HG03103 (cell line): ENCODE measurements at regions not wholly inside any gene's neighbourhood (a gene's known extent, or its start where the extent isn't known, plus 50 kb on each side); places are given as distances from the start of the nearest gene placed in this dataset.
"Not testable (repeated sequence)": the region's sequence is repeated elsewhere in the genome, so short reads cannot be mapped to it uniquely, and the experiment has no call there.

Experiments
- ATAC-seq: cut with Tn5 transposase; IDR thresholded peaks from one replicate; pipeline ENCODE4 v1.9.1; 2021; ENCODE audit warnings: low read depth; ENCODE audit not compliant: unreplicated experiment

DNA sequence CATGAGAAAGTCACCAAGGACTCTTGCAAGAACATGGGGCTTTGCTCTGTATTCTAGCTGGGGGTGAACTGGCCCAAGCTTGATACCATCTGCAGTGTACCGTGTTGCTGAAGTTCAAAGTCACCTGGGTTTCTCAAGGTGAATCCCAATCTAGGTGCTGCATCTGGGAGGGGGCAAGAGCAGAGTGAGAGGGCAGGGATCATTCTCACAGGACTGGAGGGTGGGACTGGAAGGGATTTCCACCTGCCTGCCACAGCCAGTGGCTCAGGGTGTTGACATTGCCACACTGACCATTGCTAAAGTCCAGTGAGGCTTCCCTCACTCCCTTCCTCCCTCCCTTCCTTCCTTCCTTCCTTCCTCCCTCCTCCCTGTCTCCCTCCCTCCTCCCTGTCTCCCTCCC, 98.7 kb downstream of the MYCN start:
- ATAC-seq = no peak

- ATAC-seq = no peak
Measured at GRCh38 chr2:16038621-16039020, 98.3 kb downstream of the MYCN start.

GRCh38 chr2:16037808-16038457, 97.6 kb downstream of the MYCN start:
- no peak for ATAC-seq

DNA sequence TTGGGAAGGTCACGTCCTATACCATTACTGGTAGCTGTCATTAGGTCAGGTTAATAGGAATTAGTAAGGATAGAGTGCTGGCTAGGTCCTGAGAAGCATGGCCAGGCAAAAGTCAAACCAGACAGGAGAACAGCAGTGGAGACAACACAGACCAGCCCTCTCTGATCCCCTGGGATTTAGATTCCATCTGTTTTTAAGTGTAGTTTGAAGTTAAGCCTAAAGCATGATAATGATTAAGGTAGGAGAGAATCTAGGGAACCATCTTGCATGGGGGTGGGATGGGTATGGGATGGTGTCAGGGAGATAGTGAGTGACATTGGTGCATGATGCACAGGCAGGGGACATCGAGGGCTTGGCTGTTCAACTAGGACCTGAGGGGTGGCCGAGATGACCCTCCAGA, 96.6 kb downstream of the MYCN start:
- ATAC-seq = no peak

DNA sequence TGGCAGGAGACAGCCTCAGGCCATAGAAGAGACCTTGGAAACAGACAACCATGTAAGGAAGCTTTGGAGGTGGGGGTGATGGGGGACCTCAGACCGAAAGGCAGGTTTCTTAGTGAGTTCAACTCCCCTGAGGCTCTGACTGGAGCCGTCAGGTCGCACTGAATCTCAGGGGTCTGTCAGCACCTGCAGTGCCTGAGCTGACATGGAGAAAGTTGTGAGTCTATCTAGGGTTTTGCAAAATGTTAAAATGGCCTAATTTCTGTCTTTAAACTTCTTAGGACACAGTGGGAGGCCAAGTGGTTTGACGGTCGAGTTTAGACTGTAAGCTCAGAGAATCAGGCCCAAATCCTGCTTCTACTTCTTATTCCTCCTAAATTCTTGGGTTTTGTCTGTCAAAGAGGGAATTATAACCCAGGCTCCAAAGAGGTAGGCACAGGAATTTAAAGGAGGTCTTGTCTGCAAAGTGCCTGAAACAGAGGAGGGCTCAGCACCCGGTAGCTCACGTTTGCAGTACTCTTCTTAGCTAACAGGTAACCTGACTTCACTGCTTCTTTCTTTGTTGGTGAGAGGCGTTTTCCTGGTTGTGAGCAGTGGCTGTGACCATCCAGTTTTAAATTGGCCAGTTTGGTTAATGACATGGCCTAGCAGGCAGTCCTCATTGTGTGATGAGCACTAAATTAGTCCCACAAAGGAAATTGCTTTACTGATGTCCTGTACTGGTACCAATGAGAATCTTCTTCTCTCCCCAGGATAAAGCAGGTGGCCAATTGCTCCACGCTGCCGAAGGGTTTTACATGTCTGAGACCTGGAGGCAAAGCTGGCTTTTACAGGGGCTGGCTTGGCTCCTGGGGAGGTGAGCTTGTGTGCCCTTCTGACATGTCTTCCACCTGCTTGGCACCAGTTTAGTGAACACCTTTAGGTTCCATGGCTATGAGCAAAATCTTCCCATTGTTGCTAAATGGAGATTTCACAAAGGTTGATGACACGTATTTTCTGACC, 95.7 kb downstream of the MYCN start:
- ATAC-seq = no peak

DNA sequence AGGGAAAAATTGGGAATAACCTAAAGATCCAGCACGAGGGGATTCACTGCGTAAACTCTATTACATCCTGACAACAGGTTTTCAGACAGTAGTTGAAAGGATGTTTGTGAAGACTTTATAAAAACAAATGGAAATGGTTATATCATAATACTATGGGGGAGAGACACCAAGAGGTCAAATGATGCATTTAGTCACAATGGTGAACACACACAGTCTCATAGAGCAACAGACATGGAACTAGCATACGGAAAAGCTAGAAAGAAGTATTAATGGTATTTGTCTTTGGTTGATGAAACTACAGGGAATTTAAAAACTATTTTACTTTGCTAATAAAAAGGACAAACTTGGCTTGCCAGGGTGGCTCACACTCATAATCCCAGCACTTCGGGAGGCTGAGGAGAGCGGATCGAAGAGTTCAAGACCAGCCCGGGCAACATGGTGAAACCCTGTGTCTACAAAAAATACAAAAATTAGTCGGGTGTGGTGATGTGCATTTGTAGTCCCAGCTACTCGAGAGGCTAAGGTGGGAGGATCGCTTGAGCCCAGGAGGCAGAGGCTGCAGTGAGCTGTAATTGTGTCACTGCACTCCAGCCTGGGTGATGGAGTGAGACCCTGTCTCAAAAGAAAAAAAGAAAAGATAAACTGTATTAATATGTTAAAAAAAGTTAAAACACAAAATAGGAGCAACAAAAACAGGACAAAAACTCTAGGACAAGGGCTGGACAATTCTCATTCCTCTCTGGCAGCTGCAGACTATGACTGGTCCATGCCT, 94.8 kb downstream of the MYCN start:
- ATAC-seq = no peak

GRCh38 chr2:16034151-16034974, 94.0 kb downstream of the MYCN start:
- ATAC-seq = no peak

- no peak for ATAC-seq
Measured at GRCh38 chr2:16033032-16033293, 92.6 kb downstream of the MYCN start.

GRCh38 chr2:16032282-16033031, 92.1 kb downstream of the MYCN start:
- no peak for ATAC-seq

GRCh38 chr2:16031848-16032159, 91.5 kb downstream of the MYCN start:
- ATAC-seq = no peak

DNA sequence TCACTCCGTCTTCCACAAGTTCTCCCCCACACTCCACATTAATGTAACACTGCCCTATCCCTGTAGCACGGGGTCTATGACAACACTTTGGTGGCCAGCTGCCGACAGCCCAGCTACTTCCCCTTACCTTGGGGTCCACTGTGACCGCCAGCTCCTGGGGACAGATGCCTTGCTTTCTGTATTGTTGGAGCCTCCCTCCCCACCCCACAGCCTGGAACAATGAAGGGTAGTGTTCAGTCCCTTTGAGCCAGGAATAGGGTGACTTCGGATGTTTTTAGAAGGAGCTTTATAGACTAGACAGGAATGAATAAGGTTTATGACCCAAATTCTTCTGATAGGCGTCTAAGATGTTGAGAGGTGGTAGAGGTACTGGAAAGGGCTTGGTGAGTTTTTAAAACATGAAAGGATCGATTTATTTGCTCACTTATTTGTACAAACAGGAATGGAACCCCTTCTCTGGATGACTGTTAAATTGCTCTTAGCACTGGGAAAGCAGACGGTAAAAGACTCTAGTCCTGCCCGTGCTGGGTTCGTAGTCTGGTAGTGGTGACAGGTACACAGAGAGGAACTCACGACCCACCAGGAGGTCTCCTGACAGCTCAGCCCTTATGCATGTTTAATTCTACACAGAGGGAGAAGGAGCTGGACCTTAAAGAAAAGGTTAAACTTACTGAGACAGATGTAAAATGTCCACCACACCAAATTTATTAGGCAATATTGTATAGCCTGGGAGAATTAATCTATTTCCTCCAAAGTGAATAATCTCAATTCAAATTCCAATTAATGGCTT, 90.9 kb downstream of the MYCN start:
- ATAC-seq = no peak

DNA sequence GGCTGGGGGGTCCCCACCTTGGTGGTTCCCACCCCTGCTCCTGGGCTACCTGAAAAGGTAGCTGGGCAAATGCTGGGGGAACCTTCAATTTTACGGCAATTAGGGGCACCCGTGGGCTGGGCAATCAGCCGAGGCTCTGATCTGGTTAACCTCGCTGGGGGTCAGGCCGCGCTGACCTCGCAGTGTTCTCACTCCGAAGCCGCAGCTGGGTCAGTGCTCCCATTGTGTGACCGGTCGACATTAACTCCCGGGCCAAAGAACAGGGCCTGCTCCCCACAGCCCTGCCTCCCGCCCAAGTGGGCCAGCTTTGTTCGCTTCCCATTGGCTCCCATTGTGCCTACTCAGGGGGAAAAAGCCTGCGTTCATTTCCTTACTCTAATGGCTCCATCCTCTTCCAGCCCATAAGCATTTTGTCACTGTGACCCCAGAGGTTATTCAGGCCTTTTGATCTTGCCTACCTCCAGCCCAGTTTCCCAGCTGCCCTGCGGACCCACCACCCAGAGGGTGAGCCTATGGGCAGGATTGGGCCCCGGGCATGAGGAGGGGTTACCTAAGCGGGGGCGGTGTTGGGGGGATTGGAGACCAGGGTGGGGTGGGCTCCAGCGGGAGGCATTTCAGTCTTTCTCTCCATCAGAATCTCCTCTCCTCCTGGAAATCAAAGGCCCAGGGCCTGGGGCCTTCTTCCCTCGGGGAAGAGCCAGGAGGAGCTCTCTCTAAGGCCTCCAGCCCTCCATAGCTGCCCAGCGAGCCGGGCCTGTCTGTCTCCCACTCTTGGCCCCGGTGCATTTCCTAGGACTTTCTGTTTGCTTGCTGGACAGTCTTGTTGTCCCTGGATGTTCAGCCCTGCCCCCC, 90.1 kb downstream of the MYCN start:
- no peak for ATAC-seq

DNA sequence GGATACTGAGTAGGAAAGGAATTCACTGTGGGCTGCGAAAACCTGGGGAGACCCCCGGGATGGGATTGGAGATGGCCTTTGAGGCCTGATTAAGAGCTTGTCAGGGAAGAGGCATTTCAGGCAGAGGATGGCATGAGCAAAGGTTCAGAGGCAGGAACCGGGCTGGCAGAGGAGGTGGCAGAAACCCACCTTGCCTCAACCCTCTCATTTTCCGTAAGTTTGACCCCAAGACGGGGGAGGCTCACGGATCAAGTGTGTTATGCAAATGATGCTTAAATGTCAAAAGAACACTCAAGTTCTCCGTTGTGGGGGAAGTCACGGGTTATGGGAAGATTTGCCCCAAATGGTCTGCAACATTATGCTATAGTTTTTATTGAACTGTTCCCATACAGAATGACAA, 88.3 kb downstream of the MYCN start:
- no peak for ATAC-seq

GRCh38 chr2:16026816-16027501, 86.6 kb downstream of the MYCN start:
- ATAC-seq = no peak

- ATAC-seq = no peak
Measured at GRCh38 chr2:16025876-16026640, 85.7 kb downstream of the MYCN start.

DNA sequence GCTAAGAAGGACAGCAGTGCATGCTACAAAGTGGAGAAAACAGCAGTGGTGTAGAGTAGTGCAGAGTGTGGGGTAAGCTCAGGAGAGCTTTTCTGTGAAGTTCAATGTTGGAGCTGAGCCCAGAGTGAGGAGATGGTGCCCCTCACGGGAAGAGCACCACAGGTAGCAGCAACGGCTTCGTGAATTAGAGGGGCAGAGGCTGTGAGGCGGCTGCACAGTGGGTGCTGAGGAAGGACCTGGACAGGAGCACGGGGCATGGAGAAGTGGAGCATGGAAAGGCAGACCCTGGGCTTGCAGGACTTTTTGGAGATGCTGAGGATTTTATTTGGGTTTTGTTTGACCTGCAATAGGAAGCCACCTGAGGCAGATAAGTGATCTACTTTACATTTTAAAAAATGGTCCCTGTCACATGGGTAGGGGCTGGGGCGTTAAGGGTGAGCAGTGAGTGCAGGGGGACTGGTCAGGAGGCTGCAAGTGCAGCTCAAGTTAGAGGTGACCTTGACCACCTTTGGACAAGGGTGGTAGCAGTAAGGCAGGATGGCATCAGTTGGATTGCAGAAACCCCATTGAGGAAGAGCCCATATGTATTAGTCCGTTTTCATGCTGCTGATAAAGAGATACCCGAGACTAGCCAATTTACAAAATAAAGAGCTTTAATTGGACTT, 85.0 kb downstream of the MYCN start:
- no peak for ATAC-seq

GRCh38 chr2:16024628-16025027, 84.3 kb downstream of the MYCN start:
- not testable (repeated sequence) for ATAC-seq
